Loucy (cell line): ENCODE measurements at regions not wholly inside any gene's neighbourhood (a gene's known extent, or its start where the extent isn't known, plus 50 kb on each side); places are given as distances from the start of the nearest gene placed in this dataset.

ENCODE experiments used
- CTCF ChIP-seq: fragments of 200-600 bp; sonication (generic); conservative IDR thresholded peaks from 2 replicates; pipeline ENCODE4 v1.5.1; 2014; ENCODE audit warnings: mild to moderate bottlenecking, antibody characterized with exemption, low read length
- EZH2phosphoT487 ChIP-seq: fragments of 200-600 bp; IDR thresholded peaks from 2 replicates; pipeline ENCODE4 v1.6.1; 2018; ENCODE audit warnings: antibody characterized with exemption, mild to moderate bottlenecking, moderate library complexity, borderline replicate concordance

- TF ChIP-seq CTCF (no peak), EZH2phosphoT487 (no peak)
Measured at GRCh38 chr14:82667006-82667405, 1133.4 kb upstream of the SEL1L start.
